SU-DHL-6 (cell line): ENCODE measurements at regions not wholly inside any gene's neighbourhood (a gene's known extent, or its start where the extent isn't known, plus 50 kb on each side); places are given as distances from the start of the nearest gene placed in this dataset.

Experiments used
- H2AFZ ChIP-seq: fragments of 200-600 bp; sonication (generic); 2 replicates; pipeline ENCODE4 v1.6.1; 2014; ENCODE audit warnings: low read depth, mild to moderate bottlenecking, moderate library complexity, mixed read lengths, antibody characterized with exemption, low read length; ENCODE audit not compliant: severe bottlenecking
- H3F3A ChIP-seq: fragments of 200-600 bp; shearing (Covaris generic); 2 replicates; pipeline ENCODE4 v1.6.0; 2016; ENCODE audit warnings: antibody characterized with exemption, mild to moderate bottlenecking; ENCODE audit not compliant: insufficient read depth
- H3K27ac ChIP-seq: fragments of 200-600 bp; sonication (generic); 2 replicates; pipeline ENCODE4 v1.5.1; 2016; ENCODE audit warnings: low read depth, mild to moderate bottlenecking, low read length, moderate library complexity, mixed read lengths
- H3K27me3 ChIP-seq: fragments of 200-600 bp; sonication (generic), shearing (Covaris generic); 2 replicates; pipeline ENCODE4 v1.6.0; 2014; ENCODE audit warnings: mild to moderate bottlenecking, low read length
- H3K36me3 ChIP-seq: fragments of 200-600 bp; sonication (generic); 2 replicates; pipeline ENCODE4 v1.6.1; 2014; ENCODE audit warnings: mild to moderate bottlenecking, low read length, mixed read lengths
- H3K4me2 ChIP-seq: fragments of 300-600, 200-600 bp; shearing (Covaris generic), sonication (generic); 2 replicates; pipeline ENCODE4 v1.6.0; 2014; ENCODE audit warnings: low read length, low read depth, mild to moderate bottlenecking; ENCODE audit not compliant: poor library complexity, severe bottlenecking
- H3K4me3 ChIP-seq: fragments of 200-600 bp; sonication (generic); 2 replicates; pipeline ENCODE4 v1.5.1; 2014; ENCODE audit warnings: antibody characterized with exemption, low read length, mild to moderate bottlenecking, mixed read lengths; ENCODE audit not compliant: insufficient read depth, poor library complexity, severe bottlenecking
- H3K79me2 ChIP-seq: fragments of 200-600 bp; sonication (generic); 2 replicates; pipeline ENCODE4 v1.6.1; 2014; ENCODE audit warnings: mild to moderate bottlenecking, low read length, moderate library complexity; ENCODE audit not compliant: insufficient read depth
- H3K9ac ChIP-seq: fragments of 200-600 bp; sonication (generic); 2 replicates; pipeline ENCODE4 v1.7.0; 2014; ENCODE audit warnings: mild to moderate bottlenecking, low read length
- H3K9me2 ChIP-seq: fragments of 200-600 bp; sonication (generic); replicated peaks from 2 replicates; pipeline ENCODE4 v1.6.1; 2014; ENCODE audit warnings: low read length; ENCODE audit not compliant: insufficient read depth
- H3K9me3 ChIP-seq: fragments of 200-600 bp; sonication (generic); 2 replicates; pipeline ENCODE4 v1.6.1; 2014; ENCODE audit warnings: low read length, mixed read lengths; ENCODE audit not compliant: insufficient read depth
- H4K20me1 ChIP-seq: fragments of 200-600 bp; sonication (generic); 2 replicates; pipeline ENCODE4 v1.6.1; 2014; ENCODE audit warnings: low read depth, mild to moderate bottlenecking, antibody characterized with exemption, low read length, moderate library complexity, mixed read lengths
- EZH2phosphoT487 ChIP-seq: fragments of 200-600 bp; sonication (generic), shearing (Covaris generic); conservative IDR thresholded peaks from 2 replicates; pipeline ENCODE4 v1.6.1; 2018; ENCODE audit warnings: mild to moderate bottlenecking, antibody characterized with exemption, low read length, moderate library complexity, mixed read lengths
- TF ChIP-seq, protein P1 (sequence below): fragments of 200-600 bp; sonication (generic); IDR thresholded peaks from one replicate; pipeline ENCODE4 v1.5.1; 2017; ENCODE audit warnings: antibody characterized with exemption, mild to moderate bottlenecking, low read length, moderate library complexity; ENCODE audit not compliant: insufficient read depth, poor library complexity, severe bottlenecking

DNA sequence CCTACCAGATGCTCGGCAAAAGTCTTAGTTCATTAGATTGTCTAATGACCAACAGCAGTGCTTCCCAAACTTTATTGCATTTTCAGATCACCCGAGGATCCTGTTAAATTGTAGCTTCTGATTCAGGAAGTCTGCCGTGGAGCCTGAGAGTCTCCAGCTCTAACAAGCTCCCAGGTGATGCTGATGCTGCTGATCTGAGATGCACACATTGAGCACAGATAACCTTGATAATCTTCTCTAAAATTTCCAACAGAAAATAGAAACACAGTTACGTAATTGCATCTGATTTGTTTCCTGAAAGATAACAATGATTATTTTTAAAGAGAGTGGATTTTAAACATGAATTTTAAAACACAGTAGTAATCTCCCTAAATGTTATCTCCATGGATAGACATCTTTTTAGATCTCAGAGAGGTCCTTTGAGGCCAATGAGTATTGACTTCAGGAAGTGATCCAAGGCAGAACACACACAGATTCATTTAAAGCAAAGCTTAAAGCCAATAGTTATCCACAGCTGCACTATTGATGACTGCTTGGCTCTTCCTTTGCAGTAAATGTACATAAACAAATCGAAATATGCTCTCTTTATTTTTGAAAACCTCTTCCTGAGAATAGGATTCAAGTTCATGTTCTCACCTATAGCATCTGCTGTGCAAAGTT is 122.8 kb upstream of the TNPO1 start:
- Histone ChIP-seq H3K27ac (no peak overlapping the region), H3K4me2 (no peak overlapping the region), H2AFZ (no peak overlapping the region), H3K36me3 (no peaks in the 10 kb centered on the region), H3F3A (no peaks in the 10 kb centered on the region), H3K9me2 (no peaks in the 10 kb centered on the region), H3K9me3 (no peaks in the 10 kb centered on the region), H4K20me1 (no peaks in the 10 kb centered on the region), H3K27me3 (no peaks in the 10 kb centered on the region; the same call in 1 of the 2 replicates), H3K4me3 (no peak overlapping the region), H3K79me2 (no peaks in the 10 kb centered on the region), H3K9ac (no peak overlapping the region)
- TF ChIP-seq, protein P1, sequence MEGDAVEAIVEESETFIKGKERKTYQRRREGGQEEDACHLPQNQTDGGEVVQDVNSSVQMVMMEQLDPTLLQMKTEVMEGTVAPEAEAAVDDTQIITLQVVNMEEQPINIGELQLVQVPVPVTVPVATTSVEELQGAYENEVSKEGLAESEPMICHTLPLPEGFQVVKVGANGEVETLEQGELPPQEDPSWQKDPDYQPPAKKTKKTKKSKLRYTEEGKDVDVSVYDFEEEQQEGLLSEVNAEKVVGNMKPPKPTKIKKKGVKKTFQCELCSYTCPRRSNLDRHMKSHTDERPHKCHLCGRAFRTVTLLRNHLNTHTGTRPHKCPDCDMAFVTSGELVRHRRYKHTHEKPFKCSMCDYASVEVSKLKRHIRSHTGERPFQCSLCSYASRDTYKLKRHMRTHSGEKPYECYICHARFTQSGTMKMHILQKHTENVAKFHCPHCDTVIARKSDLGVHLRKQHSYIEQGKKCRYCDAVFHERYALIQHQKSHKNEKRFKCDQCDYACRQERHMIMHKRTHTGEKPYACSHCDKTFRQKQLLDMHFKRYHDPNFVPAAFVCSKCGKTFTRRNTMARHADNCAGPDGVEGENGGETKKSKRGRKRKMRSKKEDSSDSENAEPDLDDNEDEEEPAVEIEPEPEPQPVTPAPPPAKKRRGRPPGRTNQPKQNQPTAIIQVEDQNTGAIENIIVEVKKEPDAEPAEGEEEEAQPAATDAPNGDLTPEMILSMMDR = no peak
- TF ChIP-seq EZH2phosphoT487 = no peak

DNA sequence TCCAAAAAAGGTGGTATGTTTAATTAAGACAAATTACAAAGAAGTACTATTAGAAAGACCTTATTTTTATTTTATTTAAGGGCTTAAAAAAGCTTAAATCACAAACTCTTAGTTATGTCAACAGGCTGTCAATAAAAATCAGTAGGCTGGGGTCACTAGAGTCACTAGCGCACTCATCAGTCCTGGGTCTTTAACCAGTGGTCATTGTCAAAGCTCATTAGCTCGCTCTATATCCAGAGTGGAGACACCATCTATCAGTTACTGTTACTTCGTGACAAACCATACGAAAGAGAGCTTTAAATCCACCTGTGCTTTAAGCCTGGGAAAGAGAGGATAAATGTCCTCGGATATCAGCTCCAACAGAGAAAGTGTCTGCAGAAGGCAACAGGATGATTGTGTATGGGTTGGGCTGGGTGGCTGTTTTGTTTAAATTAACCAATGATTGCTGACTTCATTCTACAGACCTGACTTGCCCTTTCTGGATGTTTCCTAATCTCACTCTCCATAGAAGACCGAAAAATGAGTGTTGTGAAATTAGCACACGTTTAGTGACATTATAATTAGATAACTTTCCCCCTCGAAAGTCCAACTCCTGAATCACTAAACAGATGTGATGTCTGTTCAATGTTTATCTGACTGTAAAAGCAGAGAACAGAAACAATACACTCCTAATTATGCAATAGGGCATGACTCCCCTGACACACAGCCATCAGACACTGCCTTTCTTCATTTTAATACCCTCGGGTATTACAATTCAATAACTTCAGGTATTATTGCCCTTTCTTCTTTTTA is 123.6 kb upstream of the TNPO1 start:
- H3K79me2 ChIP-seq = no peaks in the 10 kb centered on the region
- H3K27me3 ChIP-seq = no peaks in the 10 kb centered on the region; the same call in 1 of the 2 replicates
- no peak overlapping the region for H3K27ac ChIP-seq
- no peaks in the 10 kb centered on the region for H3K9me3 ChIP-seq
- TF ChIP-seq, protein P1 = no peak
- TF ChIP-seq EZH2phosphoT487 = no peak
- no peak overlapping the region for H3K4me2 ChIP-seq
- no peaks in the 10 kb centered on the region for H3F3A ChIP-seq
- H2AFZ ChIP-seq = no peak overlapping the region
- H3K36me3 ChIP-seq = no peaks in the 10 kb centered on the region
- H3K9me2 ChIP-seq = no peaks in the 10 kb centered on the region
- no peak overlapping the region for H3K9ac ChIP-seq
- no peak overlapping the region for H3K4me3 ChIP-seq
- H4K20me1 ChIP-seq = no peaks in the 10 kb centered on the region

DNA sequence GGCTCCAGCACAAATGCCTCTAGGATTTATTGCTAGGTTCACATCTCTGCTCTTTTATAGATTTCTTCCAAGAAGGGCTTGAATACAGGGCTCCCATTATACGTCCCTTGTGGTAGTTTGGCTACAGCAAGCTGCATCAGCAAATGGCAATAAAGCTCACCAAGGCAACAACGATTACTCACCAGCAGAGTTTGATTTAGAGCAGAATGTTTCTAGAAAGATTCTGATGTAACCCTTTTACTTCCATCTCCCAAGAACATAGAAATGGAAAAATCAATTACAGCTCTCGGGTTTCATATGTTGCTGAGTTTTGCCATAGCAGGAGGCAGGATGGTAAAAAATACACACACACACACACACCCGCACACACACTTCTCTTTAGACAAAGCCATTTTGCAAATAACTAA is 124.2 kb upstream of the TNPO1 start:
- H3F3A ChIP-seq = no peaks in the 10 kb centered on the region
- H2AFZ ChIP-seq = no peak overlapping the region
- no peaks in the 10 kb centered on the region for H3K9me3 ChIP-seq
- TF ChIP-seq, protein P1 = no peak
- TF ChIP-seq EZH2phosphoT487 = no peak
- no peaks in the 10 kb centered on the region for H4K20me1 ChIP-seq
- no peak overlapping the region for H3K4me3 ChIP-seq
- H3K9me2 ChIP-seq = no peaks in the 10 kb centered on the region
- H3K9ac ChIP-seq = no peak overlapping the region
- H3K4me2 ChIP-seq = no peak overlapping the region
- no peaks in the 10 kb centered on the region; the same call in 1 of the 2 replicates for H3K27me3 ChIP-seq
- H3K79me2 ChIP-seq = no peaks in the 10 kb centered on the region
- no peak overlapping the region for H3K27ac ChIP-seq
- H3K36me3 ChIP-seq = no peaks in the 10 kb centered on the region
